ENCODE measurements at regions not wholly inside any gene's neighbourhood (a gene's known extent, or its start where the extent isn't known, plus 50 kb on each side); places are given as distances from the start of the nearest gene placed in this dataset.

GRCh38 chr18:46310258-46310657, 206.1 kb downstream of the HAUS1 start:
- TF ChIP-seq TARDBP (IDR thresholded peaks at IDR 0.05), result no peak
- TF ChIP-seq SP1 (IDR thresholded peaks at IDR 0.05), result no peak
- no peak for TF ChIP-seq LEF1 (IDR thresholded peaks at IDR 0.05; ENCODE audit: borderline replicate concordance)
- no peak for TF ChIP-seq BHLHE40 (IDR thresholded peaks at IDR 0.05; ENCODE audit: borderline replicate concordance)
- TF ChIP-seq SUZ12 (IDR thresholded peaks at IDR 0.05), result no peak
- TF ChIP-seq FOXM1 (IDR thresholded peaks at IDR 0.05; ENCODE audit: borderline replicate concordance), result no peak
- TF ChIP-seq HDGF (IDR thresholded peaks at IDR 0.05; ENCODE audit: borderline replicate concordance), result no peak
- no peak for TF ChIP-seq FOXK2 (IDR thresholded peaks at IDR 0.05)
- no peak for TF ChIP-seq ARNT (IDR thresholded peaks at IDR 0.05)
- TF ChIP-seq NFRKB (IDR thresholded peaks at IDR 0.05), result no peak
- TF ChIP-seq FOXA1 (IDR thresholded peaks at IDR 0.05), result no peak
- TF ChIP-seq ELF4 (IDR thresholded peaks at IDR 0.05), result no peak
- TF ChIP-seq ZNF384 (IDR thresholded peaks at IDR 0.05), result no peak
- no peak for TF ChIP-seq CTBP1 (IDR thresholded peaks at IDR 0.05; ENCODE audit: borderline replicate concordance)
